MM.1S (cell line): ENCODE measurements at regions not wholly inside any gene's neighbourhood (a gene's known extent, or its start where the extent isn't known, plus 50 kb on each side); places are given as distances from the start of the nearest gene placed in this dataset.
A peak's percentile ranks its signal among the peaks of the same experiment; 100 is the strongest.
"Not testable (repeated sequence)": the region's sequence is repeated elsewhere in the genome, so short reads cannot be mapped to it uniquely, and the experiment has no call there.

Experiments used
- DNase-seq: peaks from one replicate; pipeline ENCODE4 v3.0.0-alpha.2; 2015
- H2AFZ ChIP-seq: fragments of 300-600 bp; sonication (generic); 2 replicates; pipeline ENCODE4 v1.6.0; 2016; ENCODE audit warnings: antibody characterized with exemption, low read length
- H3F3A ChIP-seq: fragments of 300-600 bp; sonication (generic); 2 replicates; pipeline ENCODE4 v1.6.1; 2016; ENCODE audit warnings: mild to moderate bottlenecking, antibody characterized with exemption, low read length, moderate library complexity, mixed read lengths; ENCODE audit not compliant: insufficient read depth
- H3K27ac ChIP-seq: fragments of 300-600 bp; sonication (generic); 2 replicates; pipeline ENCODE4 v1.5.1; 2016; ENCODE audit warnings: mild to moderate bottlenecking, low read length
- H3K27me3 ChIP-seq: fragments of 300-600 bp; sonication (generic); replicated peaks from 2 replicates; pipeline ENCODE4 v1.6.0; 2016; ENCODE audit warnings: low read length; ENCODE audit not compliant: insufficient read depth
- H3K36me3 ChIP-seq: fragments of 300-600 bp; sonication (generic); replicated peaks from 2 replicates; pipeline ENCODE4 v1.6.1; 2016; ENCODE audit warnings: mild to moderate bottlenecking, low read length, mixed read lengths; ENCODE audit not compliant: insufficient read depth
- H3K4me1 ChIP-seq: fragments of 300-600 bp; sonication (generic); 2 replicates; pipeline ENCODE4 v1.6.1; 2016; ENCODE audit warnings: low read length, mixed read lengths
- H3K4me2 ChIP-seq: fragments of 300-600 bp; sonication (generic); 2 replicates; pipeline ENCODE4 v1.6.0; 2016; ENCODE audit warnings: low read depth, low read length
- H3K4me3 ChIP-seq: fragments of 300-600 bp; sonication (generic); 2 replicates; pipeline ENCODE4 v1.5.1; 2016; ENCODE audit warnings: low read length, mixed read lengths
- H3K79me2 ChIP-seq: fragments of 300-600 bp; sonication (generic); 2 replicates; pipeline ENCODE4 v1.6.1; 2016; ENCODE audit warnings: mixed run types, low read length, mixed read lengths
- H3K9ac ChIP-seq: fragments of 300-600 bp; sonication (generic); 2 replicates; pipeline ENCODE4 v1.6.1; 2016; ENCODE audit warnings: low read length, mixed read lengths
- H3K9me2 ChIP-seq: fragments of 300-600 bp; sonication (generic); replicated peaks from 2 replicates; pipeline ENCODE4 v1.6.1; 2016; ENCODE audit warnings: mild to moderate bottlenecking, low read length, mixed read lengths; ENCODE audit not compliant: insufficient read depth
- H3K9me3 ChIP-seq: fragments of 300-600 bp; sonication (generic); replicated peaks from 2 replicates; pipeline ENCODE4 v1.6.1; 2016; ENCODE audit warnings: mild to moderate bottlenecking, low read length, mixed read lengths; ENCODE audit not compliant: insufficient read depth
- H4K20me1 ChIP-seq: fragments of 300-600 bp; sonication (generic); 2 replicates; pipeline ENCODE4 v1.6.1; 2016; ENCODE audit warnings: mild to moderate bottlenecking, low read length, moderate library complexity, mixed read lengths; ENCODE audit not compliant: insufficient read depth
- CTCF ChIP-seq: fragments of 300-600 bp; sonication (generic); IDR thresholded peaks from 2 replicates; pipeline ENCODE4 v1.5.1; 2016; ENCODE audit warnings: antibody characterized with exemption, low read length, mixed read lengths
- EZH2 ChIP-seq: fragments of 300-600 bp; sonication (generic); optimal IDR thresholded peaks from 2 replicates; pipeline ENCODE3; 2017; ENCODE audit warnings: low read depth, mild to moderate bottlenecking, antibody characterized with exemption, low read length, mixed read lengths
- EZH2phosphoT487 ChIP-seq: fragments of 300-600 bp; sonication (generic); IDR thresholded peaks from 2 replicates; pipeline ENCODE4 v1.6.1; 2018; ENCODE audit warnings: antibody characterized with exemption, low read length

- not testable (repeated sequence) for H4K20me1 ChIP-seq, H2AFZ ChIP-seq, H3K27me3 ChIP-seq, H3K9me3 ChIP-seq, H3K4me2 ChIP-seq, H3K9me2 ChIP-seq, H3K9ac ChIP-seq, H3K79me2 ChIP-seq, H3F3A ChIP-seq, H3K27ac ChIP-seq, DNase-seq, H3K36me3 ChIP-seq, H3K4me1 ChIP-seq, H3K4me3 ChIP-seq
Measured at GRCh38 chr1:66424530-66424929, 109.4 kb upstream of the SGIP1 start.

GRCh38 chr1:66426239-66426853 lies 107.6 kb upstream of the SGIP1 start:
- no peaks in the 10 kb centered on the region for H4K20me1 ChIP-seq
- H3K9me3 ChIP-seq = no peaks in the 10 kb centered on the region
- H3K4me3 ChIP-seq = no peak overlapping the region
- H3K9me2 ChIP-seq = no peaks in the 10 kb centered on the region
- H3K9ac ChIP-seq = no peak overlapping the region
- DNase-seq = no peak
- no peaks in the 10 kb centered on the region for H3K36me3 ChIP-seq
- no peak overlapping the region for H3K27ac ChIP-seq
- TF ChIP-seq CTCF (no peak), EZH2phosphoT487 (no peak), EZH2 (no peak)
- no peaks in the 10 kb centered on the region for H3K79me2 ChIP-seq
- H2AFZ ChIP-seq = no peak overlapping the region
- H3F3A ChIP-seq = peaks cover 7% of the 10 kb centered on the region; the same call in 1 of the 2 replicates
- H3K4me2 ChIP-seq = no peak overlapping the region
- no peaks in the 10 kb centered on the region for H3K27me3 ChIP-seq
- peaks cover 9% of the 10 kb centered on the region for H3K4me1 ChIP-seq

DNA sequence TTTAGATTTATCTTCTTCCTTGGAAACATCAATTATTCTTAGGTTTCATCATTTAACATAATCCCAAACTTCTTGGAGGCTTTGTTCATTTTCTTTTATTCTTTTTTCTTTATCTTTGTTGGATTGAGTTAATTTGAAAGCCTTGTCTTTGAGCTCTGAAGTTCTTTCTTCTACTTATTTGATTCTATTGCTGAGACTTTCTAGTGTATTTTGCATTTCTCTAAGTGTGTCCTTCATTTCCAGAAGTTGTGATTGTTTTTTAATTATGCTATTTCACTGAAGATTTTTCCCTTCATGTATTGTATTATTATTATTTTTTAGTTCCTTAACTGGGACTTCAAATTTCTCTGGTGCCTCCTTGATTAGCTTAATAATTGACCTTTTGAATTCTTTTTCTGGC lies 103.1 kb upstream of the SGIP1 start:
- H3K4me3 ChIP-seq, H3K9me3 ChIP-seq, H3K27me3 ChIP-seq, H4K20me1 ChIP-seq, H3K4me2 ChIP-seq, H3K79me2 ChIP-seq, DNase-seq, H3K9me2 ChIP-seq, H3K36me3 ChIP-seq, H2AFZ ChIP-seq: not testable (repeated sequence)
- Histone ChIP-seq H3K27ac (peak overlapping the region; percentile 88; the same call in 1 of the 2 replicates), H3K4me1 (peaks cover 40% of the 10 kb centered on the region), H3F3A (peaks cover 19% of the 10 kb centered on the region), H3K9ac (0 out of 2 replicates have a peak overlapping the region, but pooled peaks have one; percentile 56)

GRCh38 chr1:66431999-66432398 lies 102.0 kb upstream of the SGIP1 start:
- Histone ChIP-seq H3K4me3 (0 out of 2 replicates have a peak overlapping the region, but pooled peaks have one; percentile 25), H3K4me2 (peak overlapping the region; percentile 73), H3K79me2 (no peaks in the 10 kb centered on the region), H3K27ac (peak overlapping the region; percentile 88), H3K9ac (peak overlapping the region; percentile 56), H3K9me2 (no peaks in the 10 kb centered on the region), H4K20me1 (no peaks in the 10 kb centered on the region), H3K27me3 (no peaks in the 10 kb centered on the region), H3K36me3 (no peaks in the 10 kb centered on the region), H2AFZ (peak overlapping the region; percentile 67), H3K4me1 (peaks cover 50% of the 10 kb centered on the region), H3K9me3 (no peaks in the 10 kb centered on the region), H3F3A (peaks cover 19% of the 10 kb centered on the region)
- TF ChIP-seq EZH2phosphoT487 (no peak), EZH2 (no peak), CTCF (no peak)
- peak; percentile 79 for DNase-seq
